Stimulated activated CD4-positive, alpha-beta T cell treated with anti-CD3 and anti-CD28 coated beads, Interleukin-1b, Interleukin-23, amount 100 ng/mL, for 4 hours (primary cell): ENCODE measurements at regions not wholly inside any gene's neighbourhood (a gene's known extent, or its start where the extent isn't known, plus 50 kb on each side); places are given as distances from the start of the nearest gene placed in this dataset.

ENCODE experiments used
- DNase-seq, 2 donors: peaks; one replicate each; pipeline ENCODE4 v3.0.0-alpha.2; 2020; ENCODE audit warnings: low read depth in 2 of 2

GRCh38 chr5:2696156-2696807 is 55.2 kb downstream of the IRX2 start:
- DNase-seq: no peak

- DNase-seq: no peak
Measured at GRCh38 chr5:2695200-2695891, 56.1 kb downstream of the IRX2 start.

GRCh38 chr5:2691530-2691929 is 59.9 kb downstream of the IRX2 start:
- DNase-seq: no peak

GRCh38 chr5:2690293-2690692 is 61.2 kb downstream of the IRX2 start:
- DNase-seq: no peak

- no peak for DNase-seq
Measured at GRCh38 chr5:2688586-2688985, 62.9 kb downstream of the IRX2 start.

- DNase-seq: no peak
Measured at GRCh38 chr5:2687746-2688145, 63.7 kb downstream of the IRX2 start.

GRCh38 chr5:2686321-2687124 is 65.0 kb downstream of the IRX2 start:
- no peak for DNase-seq

GRCh38 chr5:2685651-2686272 is 65.7 kb downstream of the IRX2 start:
- no peak for DNase-seq

- no peak for DNase-seq
Measured at GRCh38 chr5:2684606-2685005, 66.9 kb downstream of the IRX2 start.

GRCh38 chr5:2683720-2684119 is 67.8 kb downstream of the IRX2 start:
- DNase-seq: no peak

- DNase-seq: no peak
Measured at GRCh38 chr5:2681476-2681875, 70.0 kb downstream of the IRX2 start.

GRCh38 chr5:2680979-2681378 is 70.5 kb downstream of the IRX2 start:
- no peak for DNase-seq

GRCh38 chr5:2677689-2678088 is 73.8 kb downstream of the IRX2 start:
- no peak for DNase-seq

- DNase-seq: no peak
Measured at GRCh38 chr5:2675548-2675947, 75.9 kb downstream of the IRX2 start.

- no peak for DNase-seq
Measured at GRCh38 chr5:2674456-2674855, 77.0 kb downstream of the IRX2 start.

GRCh38 chr5:2670940-2671339 is 80.5 kb downstream of the IRX2 start:
- no peak for DNase-seq

GRCh38 chr5:2669913-2670312 is 81.6 kb downstream of the IRX2 start:
- DNase-seq: no peak

GRCh38 chr5:2669259-2669658 is 82.2 kb downstream of the IRX2 start:
- no peak for DNase-seq

GRCh38 chr5:2666081-2666480 is 85.4 kb downstream of the IRX2 start:
- DNase-seq: no peak

GRCh38 chr5:2663489-2663888 is 88.0 kb downstream of the IRX2 start:
- no peak for DNase-seq

- no peak for DNase-seq
Measured at GRCh38 chr5:2660315-2660714, 91.2 kb downstream of the IRX2 start.

- DNase-seq: no peak
Measured at GRCh38 chr5:2658881-2659470, 92.5 kb downstream of the IRX2 start.
